ENCODE measurements at regions not wholly inside any gene's neighbourhood (a gene's known extent, or its start where the extent isn't known, plus 50 kb on each side); places are given as distances from the start of the nearest gene placed in this dataset.

- peaks cover 3% of the 10 kb centered on the region for H3K27me3 Mint-ChIP-seq
- DNase-seq (no peak), ATAC-seq (ENCODE audit: low read depth) (no peak)
- H3K4me1 Mint-ChIP-seq = peaks cover 4% of the 10 kb centered on the region
- H3K36me3 Mint-ChIP-seq = no peaks in the 10 kb centered on the region
- no peaks in the 10 kb centered on the region for H3K9me3 Mint-ChIP-seq
- POLR2A ChIA-PET = interaction anchor here (1.7 kb wide), 1 partner anchor 301 kb away, joined by 5 read pairs; no protein-coding TSS in a partner anchor
- no peak overlapping the region for H3K27ac Mint-ChIP-seq
- H3K4me3 Mint-ChIP-seq = no peak overlapping the region
Observed at GRCh38 chrX:40156470-40157227, 58.9 kb upstream of the BCOR start.

- no peak overlapping the region for H3K27ac Mint-ChIP-seq
- H3K4me3 Mint-ChIP-seq = no peak overlapping the region
- POLR2A ChIA-PET = interaction anchor here (1.7 kb wide), 1 partner anchor 301 kb away, joined by 5 read pairs; no protein-coding TSS in a partner anchor
- no peaks in the 10 kb centered on the region for H3K9me3 Mint-ChIP-seq
- H3K4me1 Mint-ChIP-seq = peaks cover 4% of the 10 kb centered on the region
- ATAC-seq (ENCODE audit: low read depth) (no peak), DNase-seq (no peak)
- no peaks in the 10 kb centered on the region for H3K36me3 Mint-ChIP-seq
- H3K27me3 Mint-ChIP-seq = peaks cover 3% of the 10 kb centered on the region
Observed at GRCh38 chrX:40155589-40156469, 58.1 kb upstream of the BCOR start.

GRCh38 chrX:40154853-40155588, 57.3 kb upstream of the BCOR start:
- H3K36me3 Mint-ChIP-seq = no peaks in the 10 kb centered on the region
- H3K27ac Mint-ChIP-seq = peak overlapping the region; percentile 75
- DNase-seq (no peak), ATAC-seq (ENCODE audit: low read depth) (no peak)
- peak overlapping the region; percentile 85 for H3K4me3 Mint-ChIP-seq
- POLR2A ChIA-PET = interaction anchor here (1.8 to 4.7 kb wide), 3 partner anchors 14 to 57 kb away, joined by 12 to 35 read pairs (median 28); partner anchors contain the start of gene BCOR
- H3K9me3 Mint-ChIP-seq = no peaks in the 10 kb centered on the region
- H3K4me1 Mint-ChIP-seq = peaks cover 6% of the 10 kb centered on the region
- peaks cover 3% of the 10 kb centered on the region for H3K27me3 Mint-ChIP-seq

GRCh38 chrX:40154250-40154852, 56.6 kb upstream of the BCOR start:
- no peak for ATAC-seq (ENCODE audit: low read depth)
- DNase-seq = no peak
- H3K4me1 Mint-ChIP-seq = peaks cover 6% of the 10 kb centered on the region
- no peaks in the 10 kb centered on the region for H3K36me3 Mint-ChIP-seq
- peak overlapping the region; percentile 85 for H3K4me3 Mint-ChIP-seq
- peak overlapping the region; percentile 75 for H3K27ac Mint-ChIP-seq
- H3K9me3 Mint-ChIP-seq = no peaks in the 10 kb centered on the region
- H3K27me3 Mint-ChIP-seq = no peaks in the 10 kb centered on the region
- POLR2A ChIA-PET = interaction anchor here (0.8 to 4.7 kb wide), 7 partner anchors 14 to 56 kb away, joined by 3 to 35 read pairs (median 12); partner anchors contain the start of gene BCOR

GRCh38 chrX:40153345-40154249, 55.8 kb upstream of the BCOR start:
- POLR2A ChIA-PET = interaction anchor here (0.8 to 4.7 kb wide), 10 partner anchors 11 to 56 kb away, joined by 3 to 35 read pairs (median 6); partner anchors contain the start of gene BCOR
- no peaks in the 10 kb centered on the region for H3K27me3 Mint-ChIP-seq
- peaks cover 6% of the 10 kb centered on the region for H3K4me1 Mint-ChIP-seq
- no peaks in the 10 kb centered on the region for H3K9me3 Mint-ChIP-seq
- no peaks in the 10 kb centered on the region for H3K36me3 Mint-ChIP-seq
- ATAC-seq (ENCODE audit: low read depth) = peak; percentile 53
- peak overlapping the region; percentile 67 for H3K27ac Mint-ChIP-seq
- peak overlapping the region; percentile 85 for H3K4me3 Mint-ChIP-seq
- peak; percentile 68 for DNase-seq

GRCh38 chrX:40152741-40153344, 55.1 kb upstream of the BCOR start:
- POLR2A ChIA-PET = interaction anchor here (0.7 to 4.7 kb wide), 8 partner anchors 12 to 298 kb away, joined by 3 to 35 read pairs (median 10); partner anchors contain the start of gene BCOR
- Mint-ChIP-seq H3K36me3 (no peaks in the 10 kb centered on the region), H3K9me3 (no peaks in the 10 kb centered on the region), H3K4me1 (peaks cover 7% of the 10 kb centered on the region), H3K4me3 (peak overlapping the region; percentile 85), H3K27me3 (no peaks in the 10 kb centered on the region), H3K27ac (peak overlapping the region; percentile 67)
- ATAC-seq (ENCODE audit: low read depth) (no peak), DNase-seq (no peak)

GRCh38 chrX:40152173-40152711, 54.5 kb upstream of the BCOR start:
- ATAC-seq (ENCODE audit: low read depth) (no peak), DNase-seq (no peak)
- no peaks in the 10 kb centered on the region for H3K9me3 Mint-ChIP-seq
- no peaks in the 10 kb centered on the region for H3K36me3 Mint-ChIP-seq
- H3K27ac Mint-ChIP-seq = no peak overlapping the region
- peaks cover 7% of the 10 kb centered on the region for H3K4me1 Mint-ChIP-seq
- H3K4me3 Mint-ChIP-seq = peak overlapping the region; percentile 85
- POLR2A ChIA-PET = interaction anchor here (0.7 to 4.7 kb wide), 5 partner anchors 17 to 297 kb away, joined by 4 to 35 read pairs (median 13); partner anchors contain the start of gene BCOR
- H3K27me3 Mint-ChIP-seq = no peaks in the 10 kb centered on the region

- no peaks in the 10 kb centered on the region for H3K27me3 Mint-ChIP-seq
Observed at GRCh38 chrX:40151211-40152172, 53.7 kb upstream of the BCOR start.

GRCh38 chrX:40150503-40150902, 52.7 kb upstream of the BCOR start:
- Mint-ChIP-seq H3K27me3 (no peaks in the 10 kb centered on the region), H3K36me3 (no peaks in the 10 kb centered on the region), H3K27ac (no peak overlapping the region), H3K4me3 (no peak overlapping the region), H3K9me3 (no peaks in the 10 kb centered on the region), H3K4me1 (peaks cover 7% of the 10 kb centered on the region)
- no peak for ATAC-seq (ENCODE audit: low read depth)
- POLR2A ChIA-PET = interaction anchor here (0.9 to 4.7 kb wide), 2 partner anchors 20 to 53 kb away, joined by 3 to 35 read pairs; partner anchors contain the start of gene BCOR
- no peak for DNase-seq

More at GRCh38 chrX:40151211-40152172, 53.7 kb upstream of the BCOR start:
- ATAC-seq (ENCODE audit: low read depth) = no peak
- POLR2A ChIA-PET = interaction anchor here (0.9 to 4.7 kb wide), 3 partner anchors 17 to 54 kb away, joined by 3 to 35 read pairs (median 28); partner anchors contain the start of gene BCOR
- no peak overlapping the region for H3K27ac Mint-ChIP-seq
- no peak overlapping the region for H3K4me3 Mint-ChIP-seq
- H3K36me3 Mint-ChIP-seq = no peaks in the 10 kb centered on the region
- peaks cover 7% of the 10 kb centered on the region for H3K4me1 Mint-ChIP-seq
- H3K9me3 Mint-ChIP-seq = no peaks in the 10 kb centered on the region
- DNase-seq = no peak

Measured in activated naive CD8-positive, alpha-beta T cell treated with anti-CD3 and anti-CD28 coated beads, Interleukin-2, amount 10 ng/mL, durations not matched to agents 7 days and 5 days (primary cell).